Memory B cell (primary cell): ENCODE measurements at regions not wholly inside any gene's neighbourhood (a gene's known extent, or its start where the extent isn't known, plus 50 kb on each side); places are given as distances from the start of the nearest gene placed in this dataset.

Source experiments
- ATAC-seq: fragments of 150-1000 bp; cut with Tn5 transposase; 2 replicates; pipeline ENCODE4 v1.10.0; 2021; ENCODE audit warnings: low read depth, mild to moderate bottlenecking, moderate library complexity
- DNase-seq, 2 donors: peaks; one replicate each; pipeline ENCODE4 v3.0.0; 2022; ENCODE audit warnings: low spot score in 2 of 2
- H3K27ac Mint-ChIP-seq: one replicate; pipeline ENCODE4 v1.8.0; 2022; ENCODE audit warnings: mild to moderate bottlenecking, moderate library complexity, mixed read lengths
- H3K27me3 Mint-ChIP-seq: one replicate; pipeline ENCODE4 v1.8.0; 2022; ENCODE audit warnings: mixed read lengths
- H3K36me3 Mint-ChIP-seq: one replicate; pipeline ENCODE4 v1.8.0; 2022; ENCODE audit warnings: mild to moderate bottlenecking, mixed read lengths
- H3K4me1 Mint-ChIP-seq: one replicate; pipeline ENCODE4 v1.8.0; 2022; ENCODE audit warnings: mixed read lengths
- H3K4me3 Mint-ChIP-seq: one replicate; pipeline ENCODE4 v1.8.0; 2022; ENCODE audit warnings: mild to moderate bottlenecking, moderate library complexity, mixed read lengths
- H3K9me3 Mint-ChIP-seq: one replicate; pipeline ENCODE4 v1.8.0; 2022; ENCODE audit warnings: mixed read lengths

- Mint-ChIP-seq H3K36me3 (no peaks in the 10 kb centered on the region), H3K9me3 (no peaks in the 10 kb centered on the region), H3K4me1 (no peaks in the 10 kb centered on the region), H3K27me3 (no peaks in the 10 kb centered on the region), H3K4me3 (no peak overlapping the region), H3K27ac (no peak overlapping the region)
- no peak for ATAC-seq
- no peak for DNase-seq
Observed at GRCh38 chr3:148372206-148372875, 325.4 kb upstream of the AGTR1 start.

- H3K27ac Mint-ChIP-seq = no peak overlapping the region
- no peaks in the 10 kb centered on the region for H3K27me3 Mint-ChIP-seq
- no peaks in the 10 kb centered on the region for H3K4me1 Mint-ChIP-seq
- no peak for DNase-seq
- H3K9me3 Mint-ChIP-seq = no peaks in the 10 kb centered on the region
- H3K4me3 Mint-ChIP-seq = no peak overlapping the region
- ATAC-seq = no peak
- H3K36me3 Mint-ChIP-seq = no peaks in the 10 kb centered on the region
Observed at GRCh38 chr3:148373961-148374360, 323.7 kb upstream of the AGTR1 start.

- no peak overlapping the region for H3K27ac Mint-ChIP-seq
- no peaks in the 10 kb centered on the region for H3K36me3 Mint-ChIP-seq
- H3K9me3 Mint-ChIP-seq = peaks cover 2% of the 10 kb centered on the region
- no peaks in the 10 kb centered on the region for H3K4me1 Mint-ChIP-seq
- DNase-seq (no peak), ATAC-seq (no peak)
- no peak overlapping the region for H3K4me3 Mint-ChIP-seq
- H3K27me3 Mint-ChIP-seq = no peaks in the 10 kb centered on the region
Observed at GRCh38 chr3:148379763-148380382, 317.8 kb upstream of the AGTR1 start.

- no peaks in the 10 kb centered on the region for H3K27me3 Mint-ChIP-seq
- H3K27ac Mint-ChIP-seq = no peak overlapping the region
- no peaks in the 10 kb centered on the region for H3K4me1 Mint-ChIP-seq
- H3K9me3 Mint-ChIP-seq = peaks cover 2% of the 10 kb centered on the region
- H3K4me3 Mint-ChIP-seq = no peak overlapping the region
- DNase-seq (no peak), ATAC-seq (no peak)
- H3K36me3 Mint-ChIP-seq = no peaks in the 10 kb centered on the region
Observed at GRCh38 chr3:148381051-148381450, 316.7 kb upstream of the AGTR1 start.

GRCh38 chr3:148389916-148390315 is 307.8 kb upstream of the AGTR1 start:
- H3K4me1 Mint-ChIP-seq = no peaks in the 10 kb centered on the region
- peaks cover 4% of the 10 kb centered on the region for H3K27me3 Mint-ChIP-seq
- ATAC-seq = no peak
- no peak for DNase-seq
- H3K9me3 Mint-ChIP-seq = no peaks in the 10 kb centered on the region
- H3K4me3 Mint-ChIP-seq = no peak overlapping the region
- no peak overlapping the region for H3K27ac Mint-ChIP-seq
- H3K36me3 Mint-ChIP-seq = no peaks in the 10 kb centered on the region

- H3K4me3 Mint-ChIP-seq = no peak overlapping the region
- no peaks in the 10 kb centered on the region for H3K4me1 Mint-ChIP-seq
- no peaks in the 10 kb centered on the region for H3K9me3 Mint-ChIP-seq
- no peak overlapping the region for H3K27ac Mint-ChIP-seq
- H3K27me3 Mint-ChIP-seq = peaks cover 3% of the 10 kb centered on the region
- DNase-seq = no peak
- ATAC-seq = no peak
- no peaks in the 10 kb centered on the region for H3K36me3 Mint-ChIP-seq
Observed at GRCh38 chr3:148395821-148396220, 301.9 kb upstream of the AGTR1 start.

- H3K36me3 Mint-ChIP-seq = no peaks in the 10 kb centered on the region
- no peak for DNase-seq
- no peak for ATAC-seq
- no peaks in the 10 kb centered on the region for H3K4me1 Mint-ChIP-seq
- no peak overlapping the region for H3K4me3 Mint-ChIP-seq
- no peaks in the 10 kb centered on the region for H3K27me3 Mint-ChIP-seq
- peaks cover 1% of the 10 kb centered on the region for H3K9me3 Mint-ChIP-seq
- H3K27ac Mint-ChIP-seq = no peak overlapping the region
Observed at GRCh38 chr3:148400754-148401153, 296.9 kb upstream of the AGTR1 start.

- no peaks in the 10 kb centered on the region for H3K27me3 Mint-ChIP-seq
- no peaks in the 10 kb centered on the region for H3K36me3 Mint-ChIP-seq
- DNase-seq (no peak), ATAC-seq (no peak)
- H3K4me1 Mint-ChIP-seq = no peaks in the 10 kb centered on the region
- no peak overlapping the region for H3K4me3 Mint-ChIP-seq
- no peak overlapping the region for H3K27ac Mint-ChIP-seq
- H3K9me3 Mint-ChIP-seq = peaks cover 8% of the 10 kb centered on the region
Observed at GRCh38 chr3:148408667-148409066, 289.0 kb upstream of the AGTR1 start.

- no peaks in the 10 kb centered on the region for H3K27me3 Mint-ChIP-seq
- no peak overlapping the region for H3K4me3 Mint-ChIP-seq
- ATAC-seq (no peak), DNase-seq (no peak)
- no peak overlapping the region for H3K27ac Mint-ChIP-seq
- no peaks in the 10 kb centered on the region for H3K4me1 Mint-ChIP-seq
- no peaks in the 10 kb centered on the region for H3K9me3 Mint-ChIP-seq
- no peaks in the 10 kb centered on the region for H3K36me3 Mint-ChIP-seq
Observed at GRCh38 chr3:148420242-148420641, 277.5 kb upstream of the AGTR1 start.

- H3K4me1 Mint-ChIP-seq = no peaks in the 10 kb centered on the region
- no peak overlapping the region for H3K27ac Mint-ChIP-seq
- no peaks in the 10 kb centered on the region for H3K9me3 Mint-ChIP-seq
- DNase-seq (no peak), ATAC-seq (no peak)
- H3K36me3 Mint-ChIP-seq = no peaks in the 10 kb centered on the region
- no peaks in the 10 kb centered on the region for H3K27me3 Mint-ChIP-seq
- H3K4me3 Mint-ChIP-seq = no peak overlapping the region
Observed at GRCh38 chr3:148428862-148429605, 268.7 kb upstream of the AGTR1 start.

GRCh38 chr3:148433665-148434064 is 264.0 kb upstream of the AGTR1 start:
- H3K4me1 Mint-ChIP-seq = no peaks in the 10 kb centered on the region
- DNase-seq (no peak), ATAC-seq (no peak)
- no peaks in the 10 kb centered on the region for H3K36me3 Mint-ChIP-seq
- H3K4me3 Mint-ChIP-seq = no peak overlapping the region
- H3K27me3 Mint-ChIP-seq = no peaks in the 10 kb centered on the region
- H3K27ac Mint-ChIP-seq = no peak overlapping the region
- peaks cover 5% of the 10 kb centered on the region for H3K9me3 Mint-ChIP-seq

- DNase-seq (no peak), ATAC-seq (no peak)
- Mint-ChIP-seq H3K36me3 (no peaks in the 10 kb centered on the region), H3K4me3 (no peak overlapping the region), H3K27me3 (no peaks in the 10 kb centered on the region), H3K4me1 (no peaks in the 10 kb centered on the region), H3K9me3 (peaks cover 5% of the 10 kb centered on the region), H3K27ac (no peak overlapping the region)
Observed at GRCh38 chr3:148435534-148435933, 262.2 kb upstream of the AGTR1 start.

GRCh38 chr3:148439254-148439822 is 258.4 kb upstream of the AGTR1 start:
- peaks cover 5% of the 10 kb centered on the region for H3K9me3 Mint-ChIP-seq
- no peak for DNase-seq
- H3K27me3 Mint-ChIP-seq = peaks cover 2% of the 10 kb centered on the region
- no peak for ATAC-seq
- H3K36me3 Mint-ChIP-seq = no peaks in the 10 kb centered on the region
- no peak overlapping the region for H3K4me3 Mint-ChIP-seq
- H3K4me1 Mint-ChIP-seq = no peaks in the 10 kb centered on the region
- no peak overlapping the region for H3K27ac Mint-ChIP-seq

- Mint-ChIP-seq H3K4me3 (no peak overlapping the region), H3K36me3 (no peaks in the 10 kb centered on the region), H3K4me1 (no peaks in the 10 kb centered on the region), H3K27me3 (peaks cover 2% of the 10 kb centered on the region), H3K27ac (no peak overlapping the region), H3K9me3 (peaks cover 3% of the 10 kb centered on the region)
- no peak for DNase-seq
- no peak for ATAC-seq
Observed at GRCh38 chr3:148441191-148441590, 256.5 kb upstream of the AGTR1 start.
